Tibial artery (tissue), 4 donors: ENCODE measurements at regions not wholly inside any gene's neighbourhood (a gene's known extent, or its start where the extent isn't known, plus 50 kb on each side); places are given as distances from the start of the nearest gene placed in this dataset.

Experiments used
- DNase-seq, 2 donors: peaks; one replicate each; pipeline ENCODE4 v3.0.0-alpha.2; 2019
- H3K27ac ChIP-seq, 2 donors: fragments of 200-600 bp; sonication (generic) in 1 of 2; 1 replicate in 1 of 2; 2 replicates in 1 of 2; pipeline ENCODE4 v1.5.1; 2018 to 2019; ENCODE audit warnings: mild to moderate bottlenecking in 1 of 2
- H3K27me3 ChIP-seq, 2 donors: fragments of 200-600 bp; sonication (generic) in 1 of 2; one replicate each; pipeline versions ENCODE4 v1.5.1 to v1.6.0; 2016 to 2019
- H3K36me3 ChIP-seq, 3 donors: fragments of 200-600 bp; sonication (generic) in 2 of 3; one replicate each; pipeline ENCODE4 v1.5.1; 2016 to 2019; ENCODE audit warnings: mild to moderate bottlenecking in 2 of 3
- H3K4me1 ChIP-seq, 4 donors: fragments of 200-600 bp; sonication (generic) in 2 of 4; 1 replicate in 3 of 4; 2 replicates in 1 of 4; pipeline ENCODE4 v1.5.1; 2016 to 2019
- H3K4me3 ChIP-seq, 2 donors: fragments of 200-600 bp; sonication (generic) in 1 of 2; 1 replicate in 1 of 2; 2 replicates in 1 of 2; pipeline ENCODE4 v1.5.1; 2018 to 2019; ENCODE audit warnings: mild to moderate bottlenecking in 2 of 2
- H3K9me3 ChIP-seq, 3 donors: fragments of 200-600 bp; sonication (generic) in 1 of 3; one replicate each; pipeline ENCODE4 v1.5.1; 2016 to 2019
- intact Hi-C: fragments of 100-400 bp; cut with DNase I; formaldehyde crosslinking; loops from one replicate; pipeline ENCODE4 v1.15.0; 2023; ENCODE audit warnings: low total_unique reads
- TF ChIP-seq, protein P1 (sequence below), 2 experiments: fragments of 200-600 bp in 1 of 2; fragments of 450-650 bp in 1 of 2; IDR thresholded peaks; one replicate each; pipeline ENCODE4 v1.5.1; 2017 to 2019; ENCODE audit warnings: antibody characterized with exemption in 2 of 2, mild to moderate bottlenecking in 1 of 2, moderate library complexity in 1 of 2

- no peak overlapping the region for H3K27ac ChIP-seq
- no peaks in the 10 kb centered on the region for H3K27me3 ChIP-seq
- H3K36me3 ChIP-seq: no peaks in the 10 kb centered on the region
- intact Hi-C loops: no loop called here
- no peak for DNase-seq
- TF ChIP-seq, protein P1, sequence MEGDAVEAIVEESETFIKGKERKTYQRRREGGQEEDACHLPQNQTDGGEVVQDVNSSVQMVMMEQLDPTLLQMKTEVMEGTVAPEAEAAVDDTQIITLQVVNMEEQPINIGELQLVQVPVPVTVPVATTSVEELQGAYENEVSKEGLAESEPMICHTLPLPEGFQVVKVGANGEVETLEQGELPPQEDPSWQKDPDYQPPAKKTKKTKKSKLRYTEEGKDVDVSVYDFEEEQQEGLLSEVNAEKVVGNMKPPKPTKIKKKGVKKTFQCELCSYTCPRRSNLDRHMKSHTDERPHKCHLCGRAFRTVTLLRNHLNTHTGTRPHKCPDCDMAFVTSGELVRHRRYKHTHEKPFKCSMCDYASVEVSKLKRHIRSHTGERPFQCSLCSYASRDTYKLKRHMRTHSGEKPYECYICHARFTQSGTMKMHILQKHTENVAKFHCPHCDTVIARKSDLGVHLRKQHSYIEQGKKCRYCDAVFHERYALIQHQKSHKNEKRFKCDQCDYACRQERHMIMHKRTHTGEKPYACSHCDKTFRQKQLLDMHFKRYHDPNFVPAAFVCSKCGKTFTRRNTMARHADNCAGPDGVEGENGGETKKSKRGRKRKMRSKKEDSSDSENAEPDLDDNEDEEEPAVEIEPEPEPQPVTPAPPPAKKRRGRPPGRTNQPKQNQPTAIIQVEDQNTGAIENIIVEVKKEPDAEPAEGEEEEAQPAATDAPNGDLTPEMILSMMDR (IDR thresholded peaks at IDR 0.05): no peak
- H3K4me3 ChIP-seq: no peak overlapping the region
- H3K9me3 ChIP-seq: no peaks in the 10 kb centered on the region
- H3K4me1 ChIP-seq: no peaks in the 10 kb centered on the region
Measured at GRCh38 chr4:116395408-116395807, 690.0 kb downstream of the TRAM1L1 start.

DNA sequence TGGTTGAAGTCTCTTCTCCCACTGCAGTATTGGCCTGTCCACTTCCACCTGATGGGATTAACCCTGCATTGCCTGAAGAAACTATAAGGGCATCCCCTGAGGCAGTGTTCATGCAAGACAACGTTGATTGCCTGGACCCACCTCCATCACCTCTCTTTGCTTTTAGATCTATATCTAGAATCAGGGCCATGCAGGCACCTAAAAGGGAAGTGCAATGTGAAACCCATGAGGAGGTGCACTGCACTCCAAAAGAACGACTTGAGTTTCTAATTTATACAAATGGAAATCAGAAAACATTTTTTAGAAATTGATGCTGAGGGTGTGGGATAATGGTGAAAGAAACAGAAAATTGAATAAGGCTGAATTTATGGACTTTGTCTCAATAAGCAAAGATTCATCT lies 694.4 kb downstream of the TRAM1L1 start:
- Histone ChIP-seq H3K4me1 (no peaks in the 10 kb centered on the region), H3K4me3 (no peak overlapping the region), H3K36me3 (no peaks in the 10 kb centered on the region), H3K27ac (no peak overlapping the region), H3K27me3 (no peaks in the 10 kb centered on the region), H3K9me3 (no peaks in the 10 kb centered on the region)
- intact Hi-C loops: no loop called here
- TF ChIP-seq, protein P1 (IDR thresholded peaks at IDR 0.05): no peak
- no peak for DNase-seq

DNA sequence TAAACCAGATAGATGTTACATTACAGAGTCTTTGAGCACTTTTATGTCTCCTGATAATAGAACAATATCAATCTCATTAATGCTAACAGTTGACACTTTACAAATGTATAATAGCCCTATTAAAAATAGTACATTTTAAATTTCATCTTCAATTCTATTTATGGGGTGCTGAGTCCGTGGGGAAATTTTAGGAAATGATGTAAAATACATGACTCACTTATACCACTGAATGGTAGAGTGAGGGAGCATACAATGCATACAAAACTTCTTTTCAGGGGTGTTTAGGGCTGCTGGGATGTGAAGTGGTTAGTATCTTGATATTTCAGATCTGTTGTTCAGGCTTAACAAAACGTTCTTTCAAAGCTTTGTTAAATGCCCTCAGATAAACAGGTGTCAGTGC lies 696.2 kb downstream of the TRAM1L1 start:
- Histone ChIP-seq H3K36me3 (no peaks in the 10 kb centered on the region), H3K27ac (no peak overlapping the region), H3K27me3 (no peaks in the 10 kb centered on the region), H3K4me3 (no peak overlapping the region), H3K4me1 (no peaks in the 10 kb centered on the region), H3K9me3 (no peaks in the 10 kb centered on the region)
- TF ChIP-seq, protein P1 (IDR thresholded peaks at IDR 0.05): no peak
- DNase-seq: no peak
- intact Hi-C loops: no loop called here

- intact Hi-C loops: no loop called here
- Histone ChIP-seq H3K27me3 (no peaks in the 10 kb centered on the region), H3K4me1 (no peaks in the 10 kb centered on the region), H3K9me3 (no peaks in the 10 kb centered on the region), H3K36me3 (no peaks in the 10 kb centered on the region), H3K4me3 (no peak overlapping the region), H3K27ac (no peak overlapping the region)
- TF ChIP-seq, protein P1 (IDR thresholded peaks at IDR 0.05): no peak
- DNase-seq: no peak
Measured at GRCh38 chr4:116387937-116388474, 697.4 kb downstream of the TRAM1L1 start.

GRCh38 chr4:116386856-116387255 lies 698.5 kb downstream of the TRAM1L1 start:
- no peak overlapping the region for H3K4me3 ChIP-seq
- TF ChIP-seq, protein P1 (IDR thresholded peaks at IDR 0.05): no peak
- H3K27ac ChIP-seq: no peak overlapping the region
- DNase-seq: no peak
- no peaks in the 10 kb centered on the region for H3K9me3 ChIP-seq
- no peaks in the 10 kb centered on the region for H3K36me3 ChIP-seq
- intact Hi-C loops: no loop called here
- no peaks in the 10 kb centered on the region for H3K4me1 ChIP-seq
- H3K27me3 ChIP-seq: no peaks in the 10 kb centered on the region

GRCh38 chr4:116385583-116385982 lies 699.8 kb downstream of the TRAM1L1 start:
- intact Hi-C loops: no loop called here
- H3K4me3 ChIP-seq: no peak overlapping the region
- H3K4me1 ChIP-seq: no peaks in the 10 kb centered on the region
- no peak overlapping the region for H3K27ac ChIP-seq
- no peaks in the 10 kb centered on the region for H3K36me3 ChIP-seq
- TF ChIP-seq, protein P1 (IDR thresholded peaks at IDR 0.05): no peak
- no peak for DNase-seq
- H3K27me3 ChIP-seq: no peaks in the 10 kb centered on the region
- no peaks in the 10 kb centered on the region for H3K9me3 ChIP-seq
